ENCODE measurements at regions not wholly inside any gene's neighbourhood (a gene's known extent, or its start where the extent isn't known, plus 50 kb on each side); places are given as distances from the start of the nearest gene placed in this dataset.

DNA sequence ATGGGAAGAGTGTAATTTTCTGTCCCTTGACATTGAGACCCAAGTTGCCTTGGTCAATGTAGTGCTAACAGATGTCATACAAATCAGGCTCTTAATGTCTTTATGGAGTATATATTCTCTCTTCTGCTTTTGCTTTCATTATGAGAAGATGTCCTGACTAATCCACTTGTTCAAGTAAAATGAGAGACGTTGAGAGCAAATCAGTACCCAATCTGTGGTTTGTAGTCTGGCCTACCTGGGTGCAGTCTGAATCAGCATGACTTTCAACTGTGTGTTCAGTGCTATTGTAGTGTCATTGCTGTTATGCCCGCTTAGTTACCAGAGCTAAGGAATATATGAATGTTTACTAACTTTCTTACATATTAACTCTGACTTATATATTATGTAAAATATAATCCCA lies 612.4 kb downstream of the ANKRD7 start:
- Histone ChIP-seq H3K27ac (ENCODE audit: low read length in 2 of 2) (no peak overlapping the region), H3K4me3 (ENCODE audit: control extremely low read depth in 1 of 5, extremely low read depth in 1 of 5, insufficient read depth in 1 of 5, low read depth in 2 of 5, low read length in 4 of 5) (no peak overlapping the region), H2AFZ (ENCODE audit: insufficient read depth, low read depth, low read length, poor library complexity, severe bottlenecking) (no peak overlapping the region), H3K27me3 (replicated peaks in 1 of 4; ENCODE audit: control extremely low read depth in 1 of 4, control insufficient read depth in 3 of 4, insufficient read depth in 4 of 4, low read length in 3 of 4) (no peaks in the 10 kb centered on the region), H3K79me2 (ENCODE audit: control insufficient read depth, insufficient read depth, low read length) (no peaks in the 10 kb centered on the region), H4K20me1 (ENCODE audit: control insufficient read depth, insufficient read depth, low read length, poor library complexity, severe bottlenecking) (no peaks in the 10 kb centered on the region), H3K9ac (ENCODE audit: low read length) (no peak overlapping the region), H3K9me3 (ENCODE audit: control extremely low read depth in 1 of 3, control insufficient read depth in 2 of 3, insufficient read depth in 1 of 3, low read length in 2 of 3) (no peaks in the 10 kb centered on the region), H3K4me2 (replicated peaks; ENCODE audit: low read depth, low read length, poor library complexity, severe bottlenecking) (no peak overlapping the region), H3K4me1 (ENCODE audit: control insufficient read depth in 2 of 2, insufficient read depth in 2 of 2, low read length in 2 of 2) (no peaks in the 10 kb centered on the region), H3K36me3 (replicated peaks in 1 of 2; ENCODE audit: control extremely low read depth in 1 of 2, control insufficient read depth in 1 of 2, extremely low read depth in 1 of 2, insufficient read depth in 2 of 2, low read length in 1 of 2) (no peaks in the 10 kb centered on the region)
- intact Hi-C loops (cut with micrococcal nuclease), result no loop called here
- no peak for ATAC-seq (ENCODE audit: low read depth)
- DNase-seq, result no peak
- no peak for TF ChIP-seq EZH2 (IDR thresholded peaks at IDR 0.05; ENCODE audit: borderline replicate concordance, insufficient read depth, low read depth, low read length, poor library complexity, severe bottlenecking)
- TF ChIP-seq, protein P1, sequence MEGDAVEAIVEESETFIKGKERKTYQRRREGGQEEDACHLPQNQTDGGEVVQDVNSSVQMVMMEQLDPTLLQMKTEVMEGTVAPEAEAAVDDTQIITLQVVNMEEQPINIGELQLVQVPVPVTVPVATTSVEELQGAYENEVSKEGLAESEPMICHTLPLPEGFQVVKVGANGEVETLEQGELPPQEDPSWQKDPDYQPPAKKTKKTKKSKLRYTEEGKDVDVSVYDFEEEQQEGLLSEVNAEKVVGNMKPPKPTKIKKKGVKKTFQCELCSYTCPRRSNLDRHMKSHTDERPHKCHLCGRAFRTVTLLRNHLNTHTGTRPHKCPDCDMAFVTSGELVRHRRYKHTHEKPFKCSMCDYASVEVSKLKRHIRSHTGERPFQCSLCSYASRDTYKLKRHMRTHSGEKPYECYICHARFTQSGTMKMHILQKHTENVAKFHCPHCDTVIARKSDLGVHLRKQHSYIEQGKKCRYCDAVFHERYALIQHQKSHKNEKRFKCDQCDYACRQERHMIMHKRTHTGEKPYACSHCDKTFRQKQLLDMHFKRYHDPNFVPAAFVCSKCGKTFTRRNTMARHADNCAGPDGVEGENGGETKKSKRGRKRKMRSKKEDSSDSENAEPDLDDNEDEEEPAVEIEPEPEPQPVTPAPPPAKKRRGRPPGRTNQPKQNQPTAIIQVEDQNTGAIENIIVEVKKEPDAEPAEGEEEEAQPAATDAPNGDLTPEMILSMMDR (IDR thresholded peaks at IDR 0.05), result no peak
- Mint-ChIP-seq H3K27me3 (no peaks in the 10 kb centered on the region), H3K4me3 (no peak overlapping the region), H3K27ac (no peak overlapping the region), H3K9me3 (ENCODE audit: insufficient read depth) (peaks cover 3% of the 10 kb centered on the region), H3K4me1 (no peaks in the 10 kb centered on the region)
- WGBS (ENCODE audit: insufficient coverage), result 60% methylated on average over 1 of the region's 2 CpGs
- CTCF ChIA-PET, result no interaction called here
- POLR2A ChIA-PET, result no interaction called here

DNA sequence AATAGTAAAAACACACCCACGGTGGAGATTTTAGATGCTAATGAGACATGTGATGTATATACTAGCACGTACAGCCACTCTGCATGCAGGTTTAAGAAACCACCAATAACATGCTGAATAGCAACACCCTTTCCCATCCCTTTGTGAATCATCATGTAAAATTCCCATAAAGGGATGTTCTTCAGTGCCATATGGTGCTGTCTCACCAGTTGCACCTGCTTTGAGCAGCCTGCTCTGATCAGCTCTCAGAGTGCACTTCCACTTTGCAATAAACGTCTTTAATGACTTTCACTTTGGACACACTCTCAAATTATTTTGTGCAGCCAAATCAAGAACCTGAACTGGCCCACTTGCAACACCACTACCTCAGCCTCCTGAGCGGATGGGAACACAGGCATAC lies 615.0 kb downstream of the ANKRD7 start:
- no peak for ATAC-seq (ENCODE audit: low read depth)
- H4K20me1 ChIP-seq (ENCODE audit: control insufficient read depth, insufficient read depth, low read length, poor library complexity, severe bottlenecking), result no peaks in the 10 kb centered on the region
- no peak overlapping the region for H2AFZ ChIP-seq (ENCODE audit: insufficient read depth, low read depth, low read length, poor library complexity, severe bottlenecking)
- H3K79me2 ChIP-seq (ENCODE audit: control insufficient read depth, insufficient read depth, low read length), result no peaks in the 10 kb centered on the region
- WGBS (ENCODE audit: insufficient coverage), result 36% methylated on average over 1 of the region's 4 CpGs
- H3K4me1 Mint-ChIP-seq, result no peaks in the 10 kb centered on the region
- ChIA-PET CTCF (no interaction called here), POLR2A (no interaction called here)
- TF ChIP-seq EZH2 (IDR thresholded peaks at IDR 0.05; ENCODE audit: borderline replicate concordance, insufficient read depth, low read depth, low read length, poor library complexity, severe bottlenecking), result no peak
- TF ChIP-seq, protein P1 (IDR thresholded peaks at IDR 0.05), result no peak
- H3K9me3 Mint-ChIP-seq (ENCODE audit: insufficient read depth), result peaks cover 3% of the 10 kb centered on the region
- intact Hi-C loops (cut with micrococcal nuclease), result no loop called here
- no peak overlapping the region for H3K4me3 Mint-ChIP-seq
- no peak overlapping the region for H3K9ac ChIP-seq (ENCODE audit: low read length)
- H3K4me3 ChIP-seq (ENCODE audit: control extremely low read depth in 1 of 5, extremely low read depth in 1 of 5, insufficient read depth in 1 of 5, low read depth in 2 of 5, low read length in 4 of 5), result no peak overlapping the region
- no peaks in the 10 kb centered on the region for H3K9me3 ChIP-seq (ENCODE audit: control extremely low read depth in 1 of 3, control insufficient read depth in 2 of 3, insufficient read depth in 1 of 3, low read length in 2 of 3)
- no peak overlapping the region for H3K27ac ChIP-seq (ENCODE audit: low read length in 2 of 2)
- H3K27me3 Mint-ChIP-seq, result no peaks in the 10 kb centered on the region
- H3K27ac Mint-ChIP-seq, result no peak overlapping the region
- no peak overlapping the region for H3K4me2 ChIP-seq (replicated peaks; ENCODE audit: low read depth, low read length, poor library complexity, severe bottlenecking)
- no peaks in the 10 kb centered on the region for H3K27me3 ChIP-seq (replicated peaks in 1 of 4; ENCODE audit: control extremely low read depth in 1 of 4, control insufficient read depth in 3 of 4, insufficient read depth in 4 of 4, low read length in 3 of 4)
- no peak for DNase-seq
- no peaks in the 10 kb centered on the region for H3K4me1 ChIP-seq (ENCODE audit: control insufficient read depth in 2 of 2, insufficient read depth in 2 of 2, low read length in 2 of 2)
- no peaks in the 10 kb centered on the region for H3K36me3 ChIP-seq (replicated peaks in 1 of 2; ENCODE audit: control extremely low read depth in 1 of 2, control insufficient read depth in 1 of 2, extremely low read depth in 1 of 2, insufficient read depth in 2 of 2, low read length in 1 of 2)
